ENCODE measurements at regions not wholly inside any gene's neighbourhood (a gene's known extent, or its start where the extent isn't known, plus 50 kb on each side); places are given as distances from the start of the nearest gene placed in this dataset.

DNA sequence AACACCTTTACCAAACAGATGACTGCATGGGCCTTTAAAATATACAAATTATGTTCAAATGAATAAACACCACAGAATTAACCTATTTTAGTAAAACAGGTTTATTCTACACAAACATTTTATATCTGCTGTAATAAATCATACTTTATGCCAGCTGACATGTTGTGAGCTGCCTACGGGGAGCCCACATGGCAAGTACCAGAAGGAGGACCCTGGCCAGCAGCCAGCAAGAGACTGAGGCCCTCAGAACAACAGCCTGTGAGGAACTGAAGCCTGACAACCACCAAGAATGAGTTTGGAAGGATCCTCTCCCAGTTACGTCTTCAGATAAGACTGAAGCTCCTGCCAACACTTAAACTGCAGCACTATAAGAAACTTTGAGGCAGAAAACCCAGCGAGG, 377.0 kb downstream of the PDGFC start:
- DNase-seq (ENCODE audit: low read depth), result peak; percentile 12
- no peak for TF ChIP-seq CTCF (IDR thresholded peaks at IDR 0.05; ENCODE audit: insufficient read depth, low read length)
- no peak overlapping the region for H3K4me3 ChIP-seq (ENCODE audit: low read depth, low read length)

- TF ChIP-seq CTCF (IDR thresholded peaks at IDR 0.05; ENCODE audit: insufficient read depth, low read length), result peak; percentile 18
- DNase-seq (ENCODE audit: low read depth), result peak; percentile 41
- no peak overlapping the region for H3K4me3 ChIP-seq (ENCODE audit: low read depth, low read length)
These were observed 378.1 kb downstream of the PDGFC start for GRCh38 chr4:156593464-156593863.

DNA sequence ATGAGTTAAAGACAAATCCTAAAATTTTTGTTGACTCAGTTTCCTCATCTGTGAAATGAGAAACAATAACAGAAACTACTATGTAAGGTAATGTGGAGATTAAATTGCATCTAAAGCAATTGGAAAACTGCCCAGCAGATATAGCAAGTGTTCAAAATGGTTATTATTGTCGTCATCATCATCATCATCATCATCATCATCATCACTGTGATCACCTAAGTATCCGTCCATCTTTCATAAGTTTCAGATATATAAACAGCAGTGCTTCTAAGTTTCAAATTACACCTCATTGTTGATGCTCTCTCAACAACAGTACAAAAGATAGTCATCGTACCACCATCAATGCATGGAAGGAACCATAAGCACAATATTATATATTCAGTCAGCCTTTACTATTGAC, 379.9 kb downstream of the PDGFC start:
- TF ChIP-seq CTCF (IDR thresholded peaks at IDR 0.05; ENCODE audit: insufficient read depth, low read length), result no peak
- no peak overlapping the region for H3K4me3 ChIP-seq (ENCODE audit: low read depth, low read length)
- no peak for DNase-seq (ENCODE audit: low read depth)

- no peak overlapping the region for H3K4me3 ChIP-seq (ENCODE audit: low read depth, low read length)
- DNase-seq (ENCODE audit: low read depth), result peak; percentile 32
- no peak for TF ChIP-seq CTCF (IDR thresholded peaks at IDR 0.05; ENCODE audit: insufficient read depth, low read length)
These were observed 387.5 kb downstream of the PDGFC start for GRCh38 chr4:156584100-156584499.

DNA sequence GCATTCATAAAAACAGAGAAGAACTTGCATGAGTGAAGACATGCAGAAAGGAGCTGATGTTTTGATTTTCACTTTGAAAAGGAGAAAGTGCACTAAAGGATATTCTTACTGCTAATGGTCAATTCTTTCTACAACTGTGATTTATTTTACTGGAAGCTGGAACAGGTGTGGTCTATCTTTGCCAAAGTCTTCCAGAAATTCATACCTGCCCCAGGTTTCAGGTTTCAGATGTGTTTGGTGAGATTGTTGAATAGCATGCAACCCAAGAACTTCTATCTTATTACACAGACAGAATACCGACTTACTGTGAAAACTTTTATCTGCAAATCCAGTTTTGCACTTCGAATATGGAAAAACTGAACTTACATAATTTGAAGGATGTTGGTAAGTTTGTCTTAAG, 388.3 kb downstream of the PDGFC start:
- DNase-seq (ENCODE audit: low read depth), result no peak
- H3K4me3 ChIP-seq (ENCODE audit: low read depth, low read length), result no peak overlapping the region
- no peak for TF ChIP-seq CTCF (IDR thresholded peaks at IDR 0.05; ENCODE audit: insufficient read depth, low read length)

DNA sequence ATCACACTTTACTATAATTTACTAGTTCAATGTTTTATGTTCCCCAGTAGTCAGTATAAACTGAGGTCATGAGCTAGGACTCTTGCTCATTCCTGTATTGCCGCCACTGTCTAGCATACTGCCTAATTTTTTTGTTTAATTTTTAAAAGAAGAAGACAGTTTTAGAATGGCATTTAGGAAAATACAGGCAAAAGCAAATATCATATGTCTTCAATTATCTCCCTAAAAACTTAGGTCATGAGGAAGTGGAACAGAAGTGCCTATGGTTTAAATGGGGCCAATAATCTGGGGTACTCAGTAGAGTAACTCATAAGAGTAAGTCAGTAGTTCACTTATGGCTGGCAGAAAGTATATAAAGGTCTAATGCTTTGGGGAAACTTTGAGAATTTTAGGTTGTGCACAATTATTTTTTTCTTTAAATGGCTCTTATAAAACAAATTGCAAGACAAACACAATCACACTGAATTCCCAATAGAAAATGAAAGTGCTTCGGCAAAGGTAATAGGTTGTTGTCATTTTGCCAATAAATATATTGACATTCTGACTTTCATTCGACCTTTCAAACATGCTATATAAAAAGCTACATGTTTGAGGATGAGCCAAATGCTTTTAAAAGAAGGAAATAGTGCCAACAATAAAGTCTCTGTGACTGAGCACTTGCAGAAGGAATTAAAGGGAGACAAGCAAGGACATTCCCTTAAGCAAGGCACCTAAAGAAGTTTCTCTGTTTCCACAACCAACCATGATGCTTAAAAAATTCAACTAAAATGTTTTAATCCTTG, 390.1 kb downstream of the PDGFC start:
- peak; percentile 18 for DNase-seq (ENCODE audit: low read depth)
- no peak for TF ChIP-seq CTCF (IDR thresholded peaks at IDR 0.05; ENCODE audit: insufficient read depth, low read length)
- no peak overlapping the region for H3K4me3 ChIP-seq (ENCODE audit: low read depth, low read length)

- DNase-seq (ENCODE audit: low read depth), result no peak
- no peak overlapping the region for H3K4me3 ChIP-seq (ENCODE audit: low read depth, low read length)
- TF ChIP-seq CTCF (IDR thresholded peaks at IDR 0.05; ENCODE audit: insufficient read depth, low read length), result no peak
These were observed 392.9 kb downstream of the PDGFC start for GRCh38 chr4:156578713-156579112.
